Loucy (cell line): ENCODE measurements at regions not wholly inside any gene's neighbourhood (a gene's known extent, or its start where the extent isn't known, plus 50 kb on each side); places are given as distances from the start of the nearest gene placed in this dataset.

Experiments used
- H2AFZ ChIP-seq: fragments of 200-600 bp; sonication (generic); 2 replicates; pipeline ENCODE4 v1.6.0; 2016; ENCODE audit warnings: antibody characterized with exemption, mild to moderate bottlenecking, low read length, moderate library complexity
- H3F3A ChIP-seq: fragments of 200-600 bp; 2 replicates; pipeline ENCODE4 v1.6.0; 2016; ENCODE audit warnings: antibody characterized with exemption, low read depth, mild to moderate bottlenecking
- H3K27me3 ChIP-seq: fragments of 200-600 bp; sonication (generic); 2 replicates; pipeline ENCODE4 v1.6.1; 2014; ENCODE audit warnings: low read length, mild to moderate bottlenecking; ENCODE audit not compliant: insufficient read depth, poor library complexity, severe bottlenecking
- H3K36me3 ChIP-seq: fragments of 200-600 bp; sonication (generic); 2 replicates; pipeline ENCODE4 v1.6.1; 2016; ENCODE audit warnings: low read length; ENCODE audit not compliant: insufficient read depth
- H3K4me1 ChIP-seq: fragments of 200-600 bp; sonication (generic); 2 replicates; pipeline ENCODE4 v1.5.1; 2014; ENCODE audit warnings: low read length, mild to moderate bottlenecking; ENCODE audit not compliant: insufficient read depth, poor library complexity, severe bottlenecking
- H3K4me2 ChIP-seq: fragments of 200-600 bp; sonication (generic); 2 replicates; pipeline ENCODE4 v1.6.0; 2014; ENCODE audit warnings: antibody characterized with exemption, low read length, low read depth, mild to moderate bottlenecking; ENCODE audit not compliant: poor library complexity, severe bottlenecking
- H3K4me3 ChIP-seq: fragments of 200-600 bp; sonication (generic); 2 replicates; pipeline ENCODE4 v1.5.1; 2014; ENCODE audit warnings: low read length, mild to moderate bottlenecking, mixed read lengths; ENCODE audit not compliant: poor library complexity, severe bottlenecking
- H3K79me2 ChIP-seq: fragments of 200-600 bp; sonication (generic); 2 replicates; pipeline ENCODE4 v1.6.1; 2014; ENCODE audit warnings: low read length; ENCODE audit not compliant: insufficient read depth
- H3K9ac ChIP-seq: fragments of 200-600 bp; sonication (generic); 2 replicates; pipeline ENCODE4 v1.6.0; 2014; ENCODE audit warnings: mild to moderate bottlenecking, low read depth, low read length, moderate library complexity; ENCODE audit not compliant: poor library complexity, severe bottlenecking
- H3K9me2 ChIP-seq: fragments of 200-600 bp; sonication (generic); replicated peaks from 2 replicates; pipeline ENCODE4 v1.6.1; 2016; ENCODE audit warnings: low read depth, low read length, mixed read lengths
- H3K9me3 ChIP-seq: fragments of 200-600 bp; sonication (generic); 2 replicates; pipeline ENCODE4 v1.6.1; 2014; ENCODE audit warnings: mild to moderate bottlenecking, antibody characterized with exemption, low read length, low read depth; ENCODE audit not compliant: insufficient read depth
- H4K20me1 ChIP-seq: fragments of 200-600 bp; sonication (generic); 2 replicates; pipeline ENCODE4 v1.6.0; 2014; ENCODE audit warnings: antibody characterized with exemption, low read length, mild to moderate bottlenecking; ENCODE audit not compliant: insufficient read depth, poor library complexity, severe bottlenecking
- CTCF ChIP-seq: fragments of 200-600 bp; sonication (generic); conservative IDR thresholded peaks from 2 replicates; pipeline ENCODE4 v1.5.1; 2014; ENCODE audit warnings: mild to moderate bottlenecking, antibody characterized with exemption, low read length
- EZH2phosphoT487 ChIP-seq: fragments of 200-600 bp; IDR thresholded peaks from 2 replicates; pipeline ENCODE4 v1.6.1; 2018; ENCODE audit warnings: antibody characterized with exemption, mild to moderate bottlenecking, moderate library complexity, borderline replicate concordance

GRCh38 chr6:40782355-40782754, 195.2 kb upstream of the LRFN2 start:
- H3K4me3 ChIP-seq: no peak overlapping the region
- H3F3A ChIP-seq: no peaks in the 10 kb centered on the region
- H3K36me3 ChIP-seq: no peaks in the 10 kb centered on the region
- H3K4me1 ChIP-seq: no peaks in the 10 kb centered on the region
- H4K20me1 ChIP-seq: no peaks in the 10 kb centered on the region
- H3K79me2 ChIP-seq: no peaks in the 10 kb centered on the region
- no peaks in the 10 kb centered on the region for H3K27me3 ChIP-seq
- H3K9me2 ChIP-seq: no peaks in the 10 kb centered on the region
- no peaks in the 10 kb centered on the region for H3K9me3 ChIP-seq
- no peak overlapping the region for H3K9ac ChIP-seq
- H3K4me2 ChIP-seq: no peak overlapping the region
- TF ChIP-seq CTCF: no peak
- no peak for TF ChIP-seq EZH2phosphoT487
- no peak overlapping the region for H2AFZ ChIP-seq

GRCh38 chr6:40780637-40781036, 193.5 kb upstream of the LRFN2 start:
- H3K9me3 ChIP-seq: no peaks in the 10 kb centered on the region
- no peak overlapping the region for H2AFZ ChIP-seq
- H3K9ac ChIP-seq: no peak overlapping the region
- no peaks in the 10 kb centered on the region for H3K36me3 ChIP-seq
- no peaks in the 10 kb centered on the region for H3K79me2 ChIP-seq
- no peaks in the 10 kb centered on the region for H3K4me1 ChIP-seq
- H4K20me1 ChIP-seq: no peaks in the 10 kb centered on the region
- no peaks in the 10 kb centered on the region for H3F3A ChIP-seq
- no peaks in the 10 kb centered on the region for H3K9me2 ChIP-seq
- TF ChIP-seq CTCF (no peak), EZH2phosphoT487 (no peak)
- no peak overlapping the region for H3K4me3 ChIP-seq
- no peak overlapping the region for H3K4me2 ChIP-seq
- H3K27me3 ChIP-seq: no peaks in the 10 kb centered on the region

- Histone ChIP-seq H3K9me3 (no peaks in the 10 kb centered on the region), H3K4me3 (no peak overlapping the region)
Measured at GRCh38 chr6:40779409-40779808, 192.2 kb upstream of the LRFN2 start.

More at GRCh38 chr6:40779409-40779808, 192.2 kb upstream of the LRFN2 start:
- no peak for TF ChIP-seq EZH2phosphoT487
- no peak for TF ChIP-seq CTCF
- Histone ChIP-seq H3K9me2 (no peaks in the 10 kb centered on the region), H3F3A (no peaks in the 10 kb centered on the region), H3K4me1 (no peaks in the 10 kb centered on the region), H2AFZ (no peak overlapping the region), H3K27me3 (no peaks in the 10 kb centered on the region), H3K4me2 (no peak overlapping the region), H3K36me3 (no peaks in the 10 kb centered on the region), H3K79me2 (no peaks in the 10 kb centered on the region), H3K9ac (no peak overlapping the region), H4K20me1 (no peaks in the 10 kb centered on the region)
